GM12891 (cell line): ENCODE measurements at regions not wholly inside any gene's neighbourhood (a gene's known extent, or its start where the extent isn't known, plus 50 kb on each side); places are given as distances from the start of the nearest gene placed in this dataset.

Experiments used
- POLR2A ChIP-seq: IDR thresholded peaks from 2 replicates; pipeline ENCODE4 v1.6.1; 2011; ENCODE audit warnings: low read depth, low read length, control low read depth
- SPI1 ChIP-seq: IDR thresholded peaks from 2 replicates; pipeline ENCODE4 v1.6.1; 2011; ENCODE audit warnings: low read depth, low read length, control low read depth
- TAF1 ChIP-seq: IDR thresholded peaks from 2 replicates; pipeline ENCODE4 v1.6.1; 2011; ENCODE audit warnings: low read depth, low read length, control low read depth

DNA sequence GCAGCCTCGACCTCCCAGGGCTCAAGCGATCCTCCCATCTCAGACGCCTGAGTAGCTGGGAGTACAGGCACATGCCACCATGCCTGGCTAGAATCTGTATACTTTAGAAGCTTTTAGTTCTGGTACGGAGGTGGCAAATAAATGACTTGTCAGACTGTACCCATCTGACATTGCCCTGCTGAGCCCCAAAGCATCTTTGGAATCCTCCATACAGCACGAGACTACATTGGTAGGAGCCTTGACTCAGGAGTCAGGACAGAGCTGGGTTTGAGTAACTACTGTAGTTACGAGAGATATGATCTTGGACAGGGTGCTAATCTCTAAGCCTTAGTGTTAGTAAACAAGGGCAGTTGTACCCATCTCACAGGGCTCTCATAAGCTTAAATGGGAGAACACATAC is 67.8 kb upstream of the NPHP3 start:
- TF ChIP-seq POLR2A (no peak), TAF1 (no peak), SPI1 (no peak)
